ENCODE measurements at regions not wholly inside any gene's neighbourhood (a gene's known extent, or its start where the extent isn't known, plus 50 kb on each side); places are given as distances from the start of the nearest gene placed in this dataset.

- TF ChIP-seq CTCF (IDR thresholded peaks at IDR 0.05) = no peak
- TF ChIP-seq POLR2A (IDR thresholded peaks at IDR 0.05) = no peak
Observed at GRCh38 chr3:178353006-178353694, 183.1 kb upstream of the KCNMB2 start.
